SKM-1 treated with dmso at 0.1 percent for 144 hours (cell line): ENCODE measurements at regions not wholly inside any gene's neighbourhood (a gene's known extent, or its start where the extent isn't known, plus 50 kb on each side); places are given as distances from the start of the nearest gene placed in this dataset.

Source experiments
- DNase-seq: peaks from one replicate; lab custom pipeline; 2025; ENCODE audit not compliant: unreplicated experiment; lab: John Stamatoyannopoulos, UW

GRCh38 chr2:19507137-19507536 lies 148.7 kb upstream of the OSR1 start:
- DNase-seq: no peak

GRCh38 chr2:19505199-19506136 lies 147.0 kb upstream of the OSR1 start:
- no peak for DNase-seq

DNA sequence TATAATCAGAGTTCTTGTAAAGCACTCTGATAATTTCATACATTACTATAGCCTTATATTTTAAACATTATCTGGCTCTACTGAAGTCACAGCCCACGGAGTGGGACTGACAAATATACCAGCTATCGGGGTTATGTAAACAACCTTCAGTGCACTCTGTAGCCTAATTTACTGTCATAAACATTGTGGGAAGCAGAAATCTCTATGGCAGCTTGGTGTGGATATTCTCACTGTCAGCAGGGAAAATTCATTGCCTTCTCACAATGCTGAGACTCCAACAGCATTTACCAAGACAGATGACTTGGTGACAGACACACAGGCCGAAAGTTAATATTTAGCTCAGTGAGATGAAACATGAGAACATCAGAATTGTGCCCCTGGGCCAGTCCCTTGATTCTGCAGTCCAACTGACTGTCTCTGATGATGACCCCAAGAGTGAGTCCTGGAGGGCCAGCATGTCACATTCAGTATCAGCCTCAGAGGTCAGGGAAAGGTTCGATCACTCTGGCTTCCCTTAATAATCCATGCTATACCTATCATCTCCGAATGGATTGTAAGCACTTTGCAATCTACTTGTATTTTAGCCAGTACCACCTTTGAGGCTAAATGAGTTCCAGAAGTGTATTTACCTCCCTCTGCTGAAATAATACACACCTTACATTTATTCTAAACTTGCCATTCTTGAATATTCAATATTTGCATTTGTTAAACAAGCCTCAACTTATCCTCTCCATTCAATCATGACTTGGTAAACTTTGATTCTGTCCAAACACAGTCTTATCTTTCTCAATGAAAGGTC lies 146.2 kb upstream of the OSR1 start:
- DNase-seq: no peak

- no peak for DNase-seq
Measured at GRCh38 chr2:19503915-19504314, 145.5 kb upstream of the OSR1 start.

DNA sequence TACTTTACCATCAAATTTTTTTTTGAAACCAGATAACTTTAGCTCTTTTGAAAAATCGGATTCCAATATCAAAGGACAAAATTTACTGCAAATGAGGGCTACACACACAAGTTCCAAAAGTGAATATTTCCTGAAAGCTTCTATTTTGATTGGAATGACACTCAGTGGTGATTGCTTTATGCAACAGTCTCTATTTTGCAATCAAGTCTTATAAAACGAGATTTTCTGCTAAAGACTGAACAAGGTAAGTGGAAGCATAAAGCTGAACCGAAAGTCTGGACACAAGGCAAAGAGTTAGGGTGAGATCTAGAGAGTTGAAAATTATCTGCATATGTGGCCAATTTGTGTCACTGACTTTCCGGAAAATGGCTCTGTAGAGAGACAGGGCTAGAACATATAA lies 145.0 kb upstream of the OSR1 start:
- no peak for DNase-seq

DNA sequence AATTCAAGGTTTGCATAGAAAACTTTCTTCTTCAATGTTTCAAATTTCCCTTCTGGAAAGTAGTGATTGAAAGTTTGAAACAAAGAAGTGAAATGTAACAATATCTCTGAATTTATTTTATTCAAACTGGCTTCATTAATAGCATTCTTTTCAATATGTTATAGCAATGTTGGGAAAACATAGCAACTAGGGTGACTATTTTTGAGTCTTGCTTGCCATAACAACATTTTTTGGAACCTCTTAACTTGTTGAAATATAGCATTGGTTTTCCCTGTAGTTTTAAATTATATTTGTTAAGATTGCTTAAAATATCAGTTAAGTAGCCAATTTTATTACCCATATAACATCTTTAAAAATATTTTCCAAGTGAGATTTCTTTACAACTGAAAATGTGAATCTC lies 141.7 kb upstream of the OSR1 start:
- no peak for DNase-seq

DNA sequence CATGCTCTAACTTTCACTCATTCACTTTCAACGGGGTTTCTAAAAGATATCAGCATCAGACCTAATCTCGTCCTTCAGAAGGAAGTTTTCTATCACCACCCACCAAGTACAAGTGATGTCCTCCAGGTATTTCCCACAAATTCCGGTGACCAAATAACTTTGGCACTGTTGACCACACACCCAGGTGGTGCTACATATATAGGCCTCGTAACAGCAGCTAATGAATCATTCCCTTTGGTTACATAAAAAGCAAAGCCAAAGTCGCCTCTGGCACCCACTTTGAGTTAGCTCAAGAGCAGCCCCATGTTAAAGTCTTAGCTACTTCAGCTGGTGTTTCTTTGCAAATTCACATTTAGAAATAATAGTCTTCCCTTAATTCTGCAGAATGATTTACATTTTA lies 138.2 kb upstream of the OSR1 start:
- no peak for DNase-seq

DNA sequence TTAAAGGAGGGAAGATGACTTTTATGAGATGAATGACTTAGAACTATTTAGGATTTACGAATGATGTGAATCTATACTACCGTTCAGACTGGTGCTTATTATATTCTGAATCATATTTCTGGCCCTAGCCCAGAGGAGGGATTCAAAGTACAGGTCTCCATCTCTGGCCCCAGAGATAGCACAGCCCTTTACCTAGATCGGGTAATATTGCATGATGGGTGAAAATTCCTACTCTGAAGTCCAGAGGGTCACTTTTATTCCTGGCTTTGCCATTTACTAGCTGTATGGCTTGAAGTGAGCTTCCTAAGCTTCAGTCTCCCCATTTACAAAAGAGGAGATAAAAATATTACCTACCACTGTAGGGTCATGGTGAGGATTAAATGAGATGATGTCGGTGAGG lies 135.8 kb upstream of the OSR1 start:
- no peak for DNase-seq

DNA sequence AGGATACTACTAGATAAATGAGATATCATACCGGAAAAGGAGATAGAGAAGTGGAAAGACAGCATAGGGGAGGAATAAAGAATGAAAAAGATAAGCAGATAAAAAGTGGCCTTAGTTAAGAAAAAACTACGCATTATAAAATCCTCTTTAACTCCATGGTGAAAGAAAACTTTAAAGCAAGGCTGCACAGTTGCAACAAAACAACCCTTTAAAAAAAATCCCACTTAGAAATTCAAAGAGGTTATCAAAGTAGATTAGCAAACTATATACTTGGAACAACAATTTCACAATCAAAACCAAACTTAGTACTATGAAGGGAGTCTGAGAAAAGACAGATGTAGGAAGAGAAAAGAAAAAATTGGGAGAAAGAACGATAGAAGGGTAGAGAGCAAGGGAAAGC lies 133.4 kb upstream of the OSR1 start:
- DNase-seq: no peak

- no peak for DNase-seq
Measured at GRCh38 chr2:19490846-19491435, 132.5 kb upstream of the OSR1 start.

GRCh38 chr2:19488009-19488691 lies 129.7 kb upstream of the OSR1 start:
- DNase-seq: no peak

GRCh38 chr2:19484736-19485135 lies 126.3 kb upstream of the OSR1 start:
- no peak for DNase-seq

- DNase-seq: no peak
Measured at GRCh38 chr2:19480673-19481072, 122.2 kb upstream of the OSR1 start.

- no peak for DNase-seq
Measured at GRCh38 chr2:19479666-19480065, 121.2 kb upstream of the OSR1 start.

- no peak for DNase-seq
Measured at GRCh38 chr2:19478409-19478808, 120.0 kb upstream of the OSR1 start.

DNA sequence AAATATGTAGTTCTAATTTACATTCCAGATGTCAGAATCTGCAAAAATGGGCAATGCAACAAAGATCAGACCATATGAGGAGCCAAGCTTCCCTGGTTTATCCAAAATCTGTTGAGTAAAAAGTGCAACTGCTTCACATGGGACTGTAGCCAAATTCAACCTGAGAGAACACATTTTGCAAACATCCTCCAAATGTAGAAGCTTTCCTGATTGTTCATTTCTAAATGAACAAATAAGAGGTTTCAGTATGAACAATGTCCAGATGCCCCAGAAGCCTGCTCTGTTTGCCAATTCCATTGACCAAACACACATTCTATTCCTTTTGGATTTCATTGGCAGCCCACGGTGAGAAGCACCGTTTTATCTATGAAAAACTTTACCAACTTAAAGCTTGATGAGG lies 117.9 kb upstream of the OSR1 start:
- DNase-seq: no peak

DNA sequence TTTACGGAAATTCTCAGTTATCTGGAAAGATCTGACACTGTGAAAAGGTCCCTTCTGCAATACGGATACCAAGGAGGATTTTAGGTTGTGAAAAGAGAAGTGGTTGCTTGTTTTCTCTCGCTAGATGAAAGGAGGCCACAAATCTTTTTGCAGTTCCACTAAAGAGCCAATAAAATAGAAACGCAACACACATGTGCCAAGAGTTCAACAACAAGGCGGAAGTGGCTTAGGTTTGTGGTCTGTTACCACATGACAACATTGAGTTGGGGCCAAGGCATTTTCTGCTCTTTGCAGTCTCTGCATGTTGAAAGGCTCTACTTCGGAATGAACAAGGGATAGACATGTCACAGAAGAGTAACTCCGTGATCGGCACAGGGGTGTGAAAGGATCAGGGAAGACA lies 115.7 kb upstream of the OSR1 start:
- DNase-seq: peak; percentile 69

- no peak for DNase-seq
Measured at GRCh38 chr2:19473350-19473749, 114.9 kb upstream of the OSR1 start.

DNA sequence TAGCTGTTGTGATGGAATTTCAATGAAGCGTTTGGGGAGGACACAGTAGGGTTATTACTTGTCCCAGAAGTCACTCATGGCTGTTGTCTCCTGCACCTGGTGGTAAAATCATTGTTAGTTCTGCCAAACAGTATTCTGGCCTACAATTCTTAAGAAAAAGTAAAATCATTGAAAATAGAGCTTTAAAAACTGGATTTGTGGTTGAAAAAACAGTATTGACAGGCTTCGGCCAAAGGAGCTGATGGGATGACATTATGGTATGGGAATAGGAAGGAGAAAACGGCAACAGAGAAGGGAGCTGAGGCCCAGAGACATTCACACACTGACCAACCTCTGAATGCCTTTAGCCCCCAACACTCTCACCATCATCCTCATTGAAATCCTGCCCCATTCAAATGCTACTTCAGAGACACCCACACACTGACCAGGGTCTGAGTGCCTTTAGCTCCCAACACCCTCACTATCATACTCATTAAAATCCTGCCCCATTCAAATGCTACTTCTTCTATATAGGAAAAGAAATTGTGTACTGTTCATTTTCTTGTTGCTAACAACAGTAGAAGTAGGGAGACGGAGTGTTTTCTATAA lies 114.1 kb upstream of the OSR1 start:
- no peak for DNase-seq

DNA sequence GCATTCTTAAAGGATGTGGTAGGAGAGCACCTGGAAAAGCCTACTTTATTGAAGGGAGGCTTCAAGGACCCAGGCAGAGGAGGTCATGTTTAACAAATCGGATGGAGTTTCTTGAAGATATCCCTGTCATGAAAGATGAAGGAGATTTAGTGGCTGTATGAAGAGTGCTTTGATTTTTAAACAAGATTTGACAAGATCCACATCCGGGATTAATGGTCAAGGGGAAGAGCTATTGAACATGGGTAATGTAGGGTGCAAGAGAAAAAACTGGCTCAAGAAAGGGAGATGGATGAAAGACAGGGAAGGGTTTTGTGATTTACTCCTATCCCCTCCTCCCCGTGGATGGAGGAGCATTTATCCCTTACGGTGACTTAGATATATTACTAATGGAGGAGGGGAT lies 113.1 kb upstream of the OSR1 start:
- DNase-seq: no peak

- DNase-seq: no peak
Measured at GRCh38 chr2:19465978-19466377, 107.6 kb upstream of the OSR1 start.
